Esophagus squamous epithelium (tissue), 5 donors: ENCODE measurements at regions not wholly inside any gene's neighbourhood (a gene's known extent, or its start where the extent isn't known, plus 50 kb on each side); places are given as distances from the start of the nearest gene placed in this dataset.

ENCODE experiments used
- DNase-seq: peaks from one replicate; lab custom pipeline; 2025; lab: John Stamatoyannopoulos, UW
- H3K27ac ChIP-seq, 4 donors: fragments of 200-600 bp; sonication (generic); one replicate each; pipeline ENCODE4 v1.5.1; 2016 to 2019; ENCODE audit warnings: mild to moderate bottlenecking in 1 of 4
- H3K27me3 ChIP-seq, 4 donors: fragments of 200-600 bp; sonication (generic); 1 replicate in 3 of 4; 2 replicates in 1 of 4; pipeline versions ENCODE4 v1.5.1 to v1.6.0; 2017 to 2021; ENCODE audit warnings: antibody characterized with exemption in 1 of 4
- H3K36me3 ChIP-seq, 3 donors: fragments of 200-600 bp; sonication (generic); one replicate each; pipeline ENCODE4 v1.5.1; 2016 to 2019
- H3K4me1 ChIP-seq, 3 donors: fragments of 200-600 bp; sonication (generic); one replicate each; pipeline ENCODE4 v1.5.1; 2017 to 2019
- H3K4me3 ChIP-seq, 4 donors: fragments of 200-600 bp; sonication (generic); 1 replicate in 3 of 4; 2 replicates in 1 of 4; pipeline ENCODE4 v1.5.1; 2016 to 2019; ENCODE audit warnings: mild to moderate bottlenecking in 2 of 4, moderate library complexity in 1 of 4
- H3K9me3 ChIP-seq, 3 donors: fragments of 200-600 bp; sonication (generic); one replicate each; pipeline ENCODE4 v1.5.1; 2016 to 2019
- CTCF ChIP-seq, 6 experiments: fragments of 450-650 bp in 4 of 6; fragments of 200-600 bp in 2 of 6; sonication (generic) in 2 of 6; IDR thresholded peaks; one replicate each; pipeline ENCODE4 v1.5.1; 2016 to 2019; ENCODE audit warnings: antibody characterized with exemption in 6 of 6, mild to moderate bottlenecking in 4 of 6, moderate library complexity in 4 of 6
- POLR2A ChIP-seq, 4 donors: fragments of 450-650 bp; IDR thresholded peaks; one replicate each; pipeline ENCODE4 v1.6.1; 2017; ENCODE audit warnings: antibody characterized with exemption in 4 of 4, mild to moderate bottlenecking in 4 of 4, moderate library complexity in 3 of 4
- WGBS, 2 donors: methylation state at CpG; one replicate each; pipeline ENCODE4 v1.1.5; 2018; 5-methylcytosine and 5-hydroxymethylcytosine counted together
- intact Hi-C: fragments of 100-400 bp; cut with DNase I; formaldehyde crosslinking; loops from one replicate; pipeline ENCODE4 v1.15.0; 2022
- donor health status: DM: yes; HTN: yes; CAD: no.

- TF ChIP-seq CTCF (IDR thresholded peaks at IDR 0.05) = no peak
- TF ChIP-seq POLR2A (IDR thresholded peaks at IDR 0.05) = no peak
- H3K36me3 ChIP-seq = no peaks in the 10 kb centered on the region
- H3K4me1 ChIP-seq = peaks cover 0 to 9% (median 0%) of the 10 kb centered on the region in 3 donors
- H3K9me3 ChIP-seq = no peaks in the 10 kb centered on the region
- intact Hi-C loops = no loop called here
- H3K27ac ChIP-seq = no peak overlapping the region
- no peaks in the 10 kb centered on the region for H3K27me3 ChIP-seq
- DNase-seq = no peak
- H3K4me3 ChIP-seq = no peak overlapping the region
- 67 to 79% methylated on average over 1 of the region's 1 CpG for WGBS, 2 donors
These were observed 157.2 kb upstream of the SLC14A2 start for GRCh38 chr18:45458033-45458432.

- no peak for DNase-seq
- intact Hi-C loops = no loop called here
- Histone ChIP-seq H3K27me3 (no peaks in the 10 kb centered on the region), H3K4me3 (no peak overlapping the region), H3K9me3 (no peaks in the 10 kb centered on the region), H3K4me1 (no peaks in the 10 kb centered on the region), H3K27ac (no peak overlapping the region), H3K36me3 (no peaks in the 10 kb centered on the region)
- no peak for TF ChIP-seq POLR2A (IDR thresholded peaks at IDR 0.05)
- TF ChIP-seq CTCF (IDR thresholded peaks at IDR 0.05) = no peak
- 69 to 88% methylated on average over 2 to 5 of the region's 5 CpGs for WGBS, 2 donors
These were observed 153.1 kb upstream of the SLC14A2 start for GRCh38 chr18:45462179-45462578.

GRCh38 chr18:45463451-45463850 is 151.8 kb upstream of the SLC14A2 start:
- no peak for DNase-seq
- H3K4me3 ChIP-seq = no peak overlapping the region
- H3K4me1 ChIP-seq = no peaks in the 10 kb centered on the region
- no peak overlapping the region for H3K27ac ChIP-seq
- intact Hi-C loops = no loop called here
- no peaks in the 10 kb centered on the region for H3K36me3 ChIP-seq
- no peaks in the 10 kb centered on the region for H3K9me3 ChIP-seq
- no peaks in the 10 kb centered on the region for H3K27me3 ChIP-seq
- TF ChIP-seq POLR2A (IDR thresholded peaks at IDR 0.05) (no peak), CTCF (IDR thresholded peaks at IDR 0.05) (no peak)
- 88 to 97% methylated on average over 4 of the region's 6 CpGs for WGBS, 2 donors

GRCh38 chr18:45464619-45465018 is 150.7 kb upstream of the SLC14A2 start:
- no peaks in the 10 kb centered on the region for H3K9me3 ChIP-seq
- H3K4me3 ChIP-seq = no peak overlapping the region
- TF ChIP-seq CTCF (IDR thresholded peaks at IDR 0.05) = no peak
- TF ChIP-seq POLR2A (IDR thresholded peaks at IDR 0.05) = no peak
- 39 to 45% methylated on average over 6 to 8 of the region's 8 CpGs for WGBS, 2 donors
- DNase-seq = no peak
- intact Hi-C loops = no loop called here
- no peaks in the 10 kb centered on the region for H3K36me3 ChIP-seq
- no peaks in the 10 kb centered on the region for H3K4me1 ChIP-seq
- no peaks in the 10 kb centered on the region for H3K27me3 ChIP-seq
- H3K27ac ChIP-seq = no peak overlapping the region

GRCh38 chr18:45467293-45467692 is 148.0 kb upstream of the SLC14A2 start:
- WGBS, 2 donors = 53 to 65% methylated on average over 2 of the region's 2 CpGs
- no peak for DNase-seq
- intact Hi-C loops = no loop called here

More at GRCh38 chr18:45467293-45467692, 148.0 kb upstream of the SLC14A2 start:
- H3K27ac ChIP-seq = no peak overlapping the region
- no peaks in the 10 kb centered on the region for H3K4me1 ChIP-seq
- H3K9me3 ChIP-seq = no peaks in the 10 kb centered on the region
- TF ChIP-seq CTCF (IDR thresholded peaks at IDR 0.05) (no peak), POLR2A (IDR thresholded peaks at IDR 0.05) (no peak)
- no peaks in the 10 kb centered on the region for H3K27me3 ChIP-seq
- no peaks in the 10 kb centered on the region for H3K36me3 ChIP-seq
- no peak overlapping the region for H3K4me3 ChIP-seq
